HuH-7 (cell line): ENCODE measurements at regions not wholly inside any gene's neighbourhood (a gene's known extent, or its start where the extent isn't known, plus 50 kb on each side); places are given as distances from the start of the nearest gene placed in this dataset.

Experiments
- DNase-seq: peaks from one replicate; pipeline ENCODE4 v3.0.0; 2011; ENCODE audit warnings: low spot score

- DNase-seq: no peak
Measured at GRCh38 chr6:168722397-168722796, 281.4 kb downstream of the SMOC2 start.

GRCh38 chr6:168721571-168721970 lies 280.6 kb downstream of the SMOC2 start:
- no peak for DNase-seq

- DNase-seq: no peak
Measured at GRCh38 chr6:168719901-168720300, 278.9 kb downstream of the SMOC2 start.

GRCh38 chr6:168718821-168719475 lies 278.0 kb downstream of the SMOC2 start:
- no peak for DNase-seq
